ENCODE measurements at regions not wholly inside any gene's neighbourhood (a gene's known extent, or its start where the extent isn't known, plus 50 kb on each side); places are given as distances from the start of the nearest gene placed in this dataset.

DNA sequence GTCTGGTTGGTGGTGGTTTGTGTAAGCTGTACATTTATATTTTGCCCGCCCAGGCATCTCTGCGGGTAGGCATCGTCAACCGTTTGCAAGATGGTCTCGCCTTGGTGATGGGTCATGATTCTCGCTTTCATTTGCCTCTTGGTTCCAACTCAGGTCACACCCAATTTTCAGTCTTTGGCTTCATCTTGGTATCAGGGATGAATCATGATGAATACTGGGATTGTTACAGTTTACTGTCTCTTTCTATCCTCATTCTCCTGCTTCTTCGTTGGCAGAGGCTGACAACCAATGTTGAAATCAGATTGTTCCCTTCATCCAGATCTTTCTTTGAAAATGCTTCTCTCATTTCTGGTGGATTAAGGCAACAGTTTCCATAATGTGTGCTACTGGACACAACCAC, 129.7 kb upstream of the KAZN start:
- no peak for DNase-seq

- DNase-seq: no peak
Observed at GRCh38 chr1:14470802-14471201, 127.7 kb upstream of the KAZN start.

- DNase-seq: no peak
Observed at GRCh38 chr1:14474856-14475255, 123.6 kb upstream of the KAZN start.

DNA sequence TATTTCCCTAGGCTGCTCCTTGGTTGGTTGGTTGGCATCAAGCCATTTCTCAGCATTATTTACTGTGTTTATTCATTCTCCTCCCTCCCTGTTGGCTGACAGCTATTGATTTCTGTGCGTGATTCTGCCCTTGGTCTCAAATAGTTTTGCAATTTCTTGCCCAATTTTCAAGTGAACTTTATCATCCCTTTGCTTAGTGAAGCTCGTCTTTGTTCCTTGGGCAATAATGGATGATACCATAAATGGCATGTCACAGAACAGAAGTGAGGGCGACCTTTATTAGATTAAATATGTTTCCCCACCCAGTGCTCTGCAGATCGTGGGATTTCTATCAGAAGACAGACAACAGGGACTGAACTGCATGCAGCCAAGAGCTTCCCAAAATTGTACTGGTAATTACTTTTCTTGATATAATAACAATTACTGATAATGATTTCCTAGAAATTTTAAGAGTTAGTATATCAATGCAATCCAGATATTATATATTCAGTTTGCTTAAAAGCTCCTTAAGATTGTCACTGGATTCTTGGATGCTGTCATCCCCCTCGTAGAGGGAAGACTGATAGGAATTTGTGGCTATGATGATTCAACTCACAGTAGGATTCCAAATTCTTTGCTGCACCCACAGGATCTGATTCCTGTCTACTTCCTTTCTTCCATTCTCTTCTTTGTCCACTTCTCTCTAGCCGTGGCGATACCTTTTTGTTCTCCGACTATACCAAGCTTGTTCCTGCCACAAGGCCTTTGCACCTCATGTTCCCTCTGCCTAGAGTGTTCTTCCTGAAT, 122.1 kb upstream of the KAZN start:
- DNase-seq: no peak

DNA sequence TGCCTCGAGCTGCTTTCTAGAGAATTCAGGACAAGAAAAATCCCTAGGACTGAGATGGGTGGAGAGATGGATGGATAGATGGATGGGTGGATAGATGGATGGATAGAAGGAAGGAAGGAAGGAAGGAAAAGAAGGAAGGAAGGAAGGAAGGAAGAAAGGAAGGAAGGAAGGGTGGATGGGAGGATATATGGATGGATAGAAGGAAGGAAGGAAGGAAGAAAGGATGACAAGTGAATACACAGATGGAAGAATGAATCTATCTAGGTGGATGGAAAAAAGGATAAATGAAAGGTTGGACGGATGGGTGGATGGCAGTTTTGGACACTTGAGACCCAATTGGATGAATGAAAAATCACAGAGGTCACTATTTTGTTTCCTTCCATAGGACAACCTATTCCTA, 120.4 kb upstream of the KAZN start:
- no peak for DNase-seq

GRCh38 chr1:14479865-14480264, 118.6 kb upstream of the KAZN start:
- no peak for DNase-seq

DNA sequence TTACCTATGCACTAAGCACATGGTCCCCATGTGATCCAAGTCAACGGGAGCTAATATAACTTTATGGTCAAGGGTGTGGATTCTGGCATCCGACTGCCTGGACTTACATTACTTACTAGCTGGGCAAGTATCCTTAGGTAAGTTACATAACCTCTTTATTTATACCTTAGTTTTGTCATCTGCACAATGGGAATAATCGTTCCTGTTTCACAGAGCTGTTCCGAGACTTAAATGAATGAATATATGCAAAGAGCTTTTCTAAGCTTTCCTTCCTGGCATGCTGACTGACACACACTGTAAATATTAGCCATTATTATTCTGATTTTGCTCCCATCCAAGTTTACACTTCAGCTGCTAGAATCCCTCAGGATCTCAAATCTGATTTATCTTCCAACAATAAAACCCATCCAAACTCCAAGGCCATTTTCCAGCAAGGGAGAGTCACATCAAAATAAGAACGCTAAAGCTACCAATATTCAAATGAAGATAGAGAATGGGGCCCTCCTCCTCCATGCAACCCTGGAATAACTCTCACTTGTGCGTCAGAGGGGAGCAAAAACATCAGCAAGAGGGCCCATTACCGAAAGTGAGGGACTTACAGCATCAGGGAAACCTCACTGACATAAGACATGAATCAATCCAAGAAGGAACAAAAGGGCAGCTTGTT, 115.6 kb upstream of the KAZN start:
- no peak for DNase-seq

DNA sequence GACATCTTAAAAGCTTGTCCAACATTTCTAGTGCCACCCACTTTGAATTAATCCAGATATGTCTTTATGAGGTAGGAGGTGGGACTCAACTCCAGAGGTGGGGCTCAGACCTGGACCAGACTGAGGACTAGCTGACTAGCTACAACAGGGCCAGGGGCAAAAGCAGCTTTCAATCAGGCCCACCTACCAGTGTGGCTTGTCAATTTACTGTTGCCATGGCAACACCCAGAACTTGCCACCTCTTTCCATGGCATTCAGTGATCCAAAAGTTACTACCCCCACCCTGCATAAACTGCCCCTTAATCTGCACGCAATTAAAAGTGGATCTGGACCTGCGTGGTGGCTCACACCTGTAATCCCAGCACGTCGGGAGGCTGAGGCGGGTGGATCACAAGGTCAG, 113.2 kb upstream of the KAZN start:
- DNase-seq: no peak

GRCh38 chr1:14486401-14487201, 111.9 kb upstream of the KAZN start:
- DNase-seq: no peak

- no peak for DNase-seq
Observed at GRCh38 chr1:14487671-14488070, 110.8 kb upstream of the KAZN start.

- DNase-seq: no peak
Observed at GRCh38 chr1:14494911-14495310, 103.6 kb upstream of the KAZN start.

DNA sequence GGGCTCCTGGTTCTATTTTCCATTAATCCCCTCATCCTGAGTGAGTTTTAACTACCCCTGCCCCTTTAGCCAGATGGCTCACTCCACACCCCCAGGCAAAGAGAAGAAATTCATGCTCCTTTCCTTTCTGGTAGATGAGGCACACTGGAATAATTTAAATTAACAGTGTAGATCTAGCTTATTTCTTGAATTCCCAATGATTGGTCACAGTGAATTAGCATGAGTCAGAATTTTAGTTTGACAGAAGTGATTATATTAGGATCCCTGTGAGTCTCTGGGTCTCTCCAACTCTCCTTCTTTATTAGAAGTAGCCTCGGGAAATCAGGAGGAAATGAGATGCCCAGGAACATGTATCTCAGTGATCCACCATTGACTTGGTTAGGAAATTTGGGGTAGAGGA, 103.1 kb upstream of the KAZN start:
- no peak for DNase-seq

DNA sequence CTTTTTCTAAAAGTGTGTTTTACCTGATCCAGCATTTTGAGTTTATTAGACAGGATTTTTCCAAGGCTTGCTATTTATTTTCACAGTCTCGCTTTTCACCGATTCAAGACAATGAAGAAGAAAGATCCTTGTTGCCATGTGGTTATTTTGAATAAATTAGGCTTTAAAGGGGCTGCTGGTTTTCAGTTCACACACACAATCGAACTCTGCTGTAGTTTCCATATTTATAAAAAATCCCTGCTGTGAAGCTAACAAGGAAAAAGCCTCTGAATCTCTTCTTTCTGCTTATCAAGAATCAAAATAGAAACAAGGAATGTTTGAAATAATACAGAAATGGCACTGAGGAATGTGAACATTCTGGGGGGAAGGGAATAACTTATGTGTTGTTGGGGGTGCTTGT, 102.5 kb upstream of the KAZN start:
- no peak for DNase-seq

DNA sequence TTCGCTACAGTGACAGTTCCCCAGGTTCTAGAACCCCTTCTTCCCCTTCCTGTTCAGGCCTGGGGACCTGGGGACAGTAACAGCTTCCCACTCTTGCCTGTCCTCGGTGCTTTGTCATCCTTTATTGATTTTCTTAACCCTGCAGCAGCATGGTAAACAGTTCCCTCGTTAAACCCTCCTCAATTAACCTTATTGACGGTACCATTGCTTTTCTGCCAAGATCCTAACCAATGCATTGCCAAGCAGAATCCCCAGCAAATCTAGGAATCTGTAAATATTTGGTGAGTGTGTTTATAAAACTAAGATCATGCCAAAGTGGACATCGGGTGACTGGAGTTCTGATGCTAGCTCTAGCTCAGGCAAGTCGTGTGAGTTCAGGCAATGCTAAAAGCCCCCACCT, 99.6 kb upstream of the KAZN start:
- no peak for DNase-seq

GRCh38 chr1:14499312-14500040, 99.0 kb upstream of the KAZN start:
- no peak for DNase-seq

DNA sequence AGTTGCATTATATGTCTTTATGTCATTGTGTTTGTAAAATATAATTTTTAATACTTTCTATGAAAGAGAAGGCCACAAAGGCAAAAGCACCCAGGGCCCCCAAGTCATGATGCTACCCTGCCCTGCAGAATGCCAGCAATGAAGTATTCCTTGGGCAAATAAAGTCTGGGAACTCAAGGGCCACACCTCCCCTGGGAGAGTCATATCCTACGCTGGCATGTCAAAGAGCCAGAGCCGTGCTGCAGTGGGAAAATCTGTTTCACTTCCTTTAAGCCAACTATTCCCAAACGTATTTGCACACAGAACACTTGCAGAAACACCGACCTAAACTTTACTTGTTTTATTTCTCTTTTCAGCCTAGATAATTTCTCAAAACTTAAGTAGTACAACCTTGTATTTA, 98.4 kb upstream of the KAZN start:
- no peak for DNase-seq

- no peak for DNase-seq
Observed at GRCh38 chr1:14500912-14501311, 97.6 kb upstream of the KAZN start.

GRCh38 chr1:14504517-14504916, 94.0 kb upstream of the KAZN start:
- DNase-seq: no peak

DNA sequence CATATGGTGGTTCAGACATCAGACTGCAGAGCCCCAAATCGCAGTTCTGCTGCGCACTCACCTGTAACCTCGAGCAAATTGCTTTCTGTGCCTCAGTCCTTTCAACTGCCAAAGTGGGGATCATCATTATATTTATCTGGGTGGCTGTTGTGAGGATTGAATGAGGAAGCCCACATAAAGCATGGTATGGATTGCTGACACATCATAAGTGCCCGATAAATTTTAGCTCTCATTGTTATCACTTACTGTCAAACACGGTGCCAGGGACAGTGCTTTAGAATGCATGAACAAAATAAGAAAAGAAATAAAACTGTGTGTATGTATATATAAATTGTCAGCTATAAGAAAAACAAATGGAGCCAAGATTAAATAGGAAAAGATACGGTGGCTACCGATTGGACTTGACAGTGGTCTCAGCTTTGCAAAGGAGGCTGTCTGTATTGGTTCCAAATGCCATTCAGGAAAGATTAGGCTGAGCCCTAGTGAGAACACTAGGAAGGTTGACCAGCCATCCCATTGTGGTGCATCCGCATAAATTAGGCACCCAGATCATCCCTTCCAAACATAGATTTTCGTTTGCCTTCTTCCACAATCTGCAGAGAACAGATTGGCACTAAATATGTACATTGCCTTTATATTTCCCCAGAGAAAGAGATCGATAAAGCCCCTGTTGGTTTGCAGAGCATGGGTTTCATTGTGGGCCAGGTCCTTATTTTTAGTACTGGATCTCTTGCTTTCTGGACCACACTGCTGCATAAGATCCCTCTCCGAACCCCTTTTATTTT, 91.8 kb upstream of the KAZN start:
- DNase-seq: no peak

DNA sequence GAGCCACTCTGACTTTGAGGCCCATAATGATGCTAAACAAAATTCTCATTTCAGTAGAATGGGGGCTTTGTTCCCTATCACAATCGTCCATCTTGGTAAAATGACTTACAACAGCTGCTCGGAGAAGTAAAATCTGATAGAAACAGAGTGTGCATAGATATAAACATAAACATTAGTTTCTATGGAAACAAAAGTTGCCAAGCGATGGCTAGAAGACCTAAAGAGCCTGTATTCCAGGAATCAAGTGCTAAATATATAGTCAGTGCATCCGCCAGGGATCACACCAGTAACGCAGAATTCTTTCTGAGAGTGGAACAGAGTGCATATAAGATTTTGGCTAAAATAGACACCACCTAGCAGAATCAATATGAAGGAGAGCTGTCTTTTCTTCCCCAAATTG, 91.2 kb upstream of the KAZN start:
- no peak for DNase-seq

DNA sequence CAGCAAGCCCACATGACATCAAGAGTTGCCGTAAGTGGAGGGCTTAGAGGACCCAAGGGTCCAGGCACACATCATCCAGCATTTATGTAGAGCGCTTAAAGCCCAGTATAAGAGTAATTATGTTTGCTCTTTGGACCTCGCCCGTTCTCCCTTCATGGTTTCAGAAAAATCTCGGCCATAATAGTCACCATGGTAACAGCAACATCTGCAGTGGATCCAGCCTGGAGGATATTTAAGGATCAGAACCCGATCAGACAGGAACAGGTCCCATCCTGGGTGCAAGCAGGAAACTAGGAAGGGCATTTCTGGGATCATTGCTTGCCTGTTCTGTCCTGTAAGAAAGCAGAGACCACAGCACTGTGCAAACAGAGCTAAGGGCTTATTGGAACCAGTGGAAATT, 89.9 kb upstream of the KAZN start:
- DNase-seq: no peak

GRCh38 chr1:14511166-14511680, 87.3 kb upstream of the KAZN start:
- DNase-seq: no peak

All from hippocampal formation (tissue), 2 donors.